ENCODE measurements at regions not wholly inside any gene's neighbourhood (a gene's known extent, or its start where the extent isn't known, plus 50 kb on each side); places are given as distances from the start of the nearest gene placed in this dataset.
"Not testable (repeated sequence)": the region's sequence is repeated elsewhere in the genome, so short reads cannot be mapped to it uniquely, and the experiment has no call there.

GRCh38 chr16:65315081-65315780 lies 193.4 kb upstream of the CDH11 start:
- intact Hi-C loops (cut with DNase I; ENCODE audit: low total_unique reads) = no loop called here
- no peak overlapping the region for H3K27ac ChIP-seq
- no peaks in the 10 kb centered on the region for H3K27me3 ChIP-seq
- H3K9me3 ChIP-seq = no peaks in the 10 kb centered on the region
- no peaks in the 10 kb centered on the region for H3K4me1 ChIP-seq
- H3K36me3 ChIP-seq = no peaks in the 10 kb centered on the region
- peak; percentile 17 to 53 for DNase-seq
- H3K4me3 ChIP-seq = no peak overlapping the region
- TF ChIP-seq POLR2A (IDR thresholded peaks at IDR 0.05) (no peak), CTCF (IDR thresholded peaks at IDR 0.05) (no peak)

DNA sequence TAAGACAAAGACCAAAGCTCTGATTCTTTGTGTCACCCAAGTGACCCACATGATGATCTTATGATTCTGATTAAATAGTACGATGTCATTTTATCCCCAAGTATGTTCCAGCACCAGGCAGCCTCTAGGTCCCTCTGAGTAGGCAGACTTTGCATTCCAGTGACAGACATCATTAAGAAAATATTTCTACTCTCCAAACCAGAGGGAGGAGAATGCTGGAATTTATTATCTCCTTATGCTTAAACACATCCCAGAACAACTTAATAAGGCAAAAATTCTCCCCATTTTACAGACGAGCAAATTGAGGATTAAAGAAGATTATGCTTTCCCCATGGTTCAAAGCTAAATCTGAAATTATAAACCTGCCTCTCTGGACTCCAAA lies 192.8 kb upstream of the CDH11 start:
- no peaks in the 10 kb centered on the region for H3K4me1 ChIP-seq
- H3K36me3 ChIP-seq = no peaks in the 10 kb centered on the region
- H3K27ac ChIP-seq = no peak overlapping the region
- no peaks in the 10 kb centered on the region for H3K27me3 ChIP-seq
- intact Hi-C loops (cut with DNase I; ENCODE audit: low total_unique reads) = no loop called here
- no peak overlapping the region for H3K4me3 ChIP-seq
- H3K9me3 ChIP-seq = no peaks in the 10 kb centered on the region
- no peak for TF ChIP-seq POLR2A (IDR thresholded peaks at IDR 0.05)
- no peak for TF ChIP-seq CTCF (IDR thresholded peaks at IDR 0.05)
- no peak for DNase-seq

GRCh38 chr16:65313936-65314626 lies 192.2 kb upstream of the CDH11 start:
- no peak overlapping the region for H3K4me3 ChIP-seq
- no peaks in the 10 kb centered on the region for H3K4me1 ChIP-seq
- DNase-seq = no peak
- H3K27ac ChIP-seq = no peak overlapping the region
- TF ChIP-seq CTCF (IDR thresholded peaks at IDR 0.05) (no peak), POLR2A (IDR thresholded peaks at IDR 0.05) (no peak)
- H3K27me3 ChIP-seq = no peaks in the 10 kb centered on the region
- H3K36me3 ChIP-seq = no peaks in the 10 kb centered on the region
- no peaks in the 10 kb centered on the region for H3K9me3 ChIP-seq
- intact Hi-C loops (cut with DNase I; ENCODE audit: low total_unique reads) = no loop called here

- H3K4me1 ChIP-seq = no peaks in the 10 kb centered on the region
- TF ChIP-seq POLR2A (IDR thresholded peaks at IDR 0.05) = no peak
- TF ChIP-seq CTCF (IDR thresholded peaks at IDR 0.05) = no peak
- H3K9me3 ChIP-seq = no peaks in the 10 kb centered on the region
- no peak overlapping the region for H3K27ac ChIP-seq
- no peaks in the 10 kb centered on the region for H3K36me3 ChIP-seq
- intact Hi-C loops (cut with DNase I; ENCODE audit: low total_unique reads) = no loop called here
- no peaks in the 10 kb centered on the region for H3K27me3 ChIP-seq
- no peak overlapping the region for H3K4me3 ChIP-seq
- no peak for DNase-seq
Measured at GRCh38 chr16:65312795-65313194, 190.9 kb upstream of the CDH11 start.

DNA sequence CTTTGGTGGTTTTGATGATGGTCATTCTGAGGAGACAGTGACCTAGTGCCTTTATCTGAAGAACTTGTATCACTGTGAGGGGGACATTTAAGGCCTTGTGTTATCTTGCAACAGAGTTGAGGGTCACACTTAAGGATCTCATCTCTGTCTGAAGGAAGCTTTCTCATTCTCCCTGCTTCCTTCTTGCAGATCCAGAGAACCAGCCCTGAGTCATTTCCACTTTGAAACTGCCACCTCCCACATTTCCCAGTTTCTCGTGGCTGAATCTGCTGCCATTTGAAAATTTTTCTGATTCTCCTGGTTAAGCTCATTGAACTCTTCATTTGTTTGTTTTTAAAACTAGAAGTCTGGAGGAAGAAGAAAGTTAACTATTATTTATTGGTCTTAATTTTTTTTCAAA lies 190.2 kb upstream of the CDH11 start:
- Histone ChIP-seq H3K4me3 (no peak overlapping the region), H3K27ac (no peak overlapping the region), H3K9me3 (no peaks in the 10 kb centered on the region), H3K36me3 (no peaks in the 10 kb centered on the region), H3K27me3 (no peaks in the 10 kb centered on the region), H3K4me1 (no peaks in the 10 kb centered on the region)
- no peak for DNase-seq
- intact Hi-C loops (cut with DNase I; ENCODE audit: low total_unique reads) = no loop called here
- TF ChIP-seq POLR2A (IDR thresholded peaks at IDR 0.05) (no peak), CTCF (IDR thresholded peaks at IDR 0.05) (no peak)

- H3K4me1 ChIP-seq; H3K27me3 ChIP-seq; H3K36me3 ChIP-seq; H3K9me3 ChIP-seq; intact Hi-C loops (cut with DNase I; ENCODE audit: low total_unique reads); H3K4me3 ChIP-seq; H3K27ac ChIP-seq; DNase-seq: not testable (repeated sequence)
Measured at GRCh38 chr16:65310491-65310890, 188.6 kb upstream of the CDH11 start.

All from uterus (tissue), 3 donors.